SHP77 treated with DMSO at 0.1 percent for 48 hours (cell line): ENCODE measurements at regions not wholly inside any gene's neighbourhood (a gene's known extent, or its start where the extent isn't known, plus 50 kb on each side); places are given as distances from the start of the nearest gene placed in this dataset.

Experiments
- DNase-seq: peaks from one replicate; lab custom pipeline; 2025; lab: John Stamatoyannopoulos, UW

GRCh38 chr7:3234851-3235250 is 66.2 kb upstream of the SDK1 start:
- no peak for DNase-seq

GRCh38 chr7:3235322-3235721 is 65.7 kb upstream of the SDK1 start:
- no peak for DNase-seq

- no peak for DNase-seq
These were observed 64.8 kb upstream of the SDK1 start for GRCh38 chr7:3236268-3236667.

GRCh38 chr7:3238525-3239210 is 62.4 kb upstream of the SDK1 start:
- no peak for DNase-seq

DNA sequence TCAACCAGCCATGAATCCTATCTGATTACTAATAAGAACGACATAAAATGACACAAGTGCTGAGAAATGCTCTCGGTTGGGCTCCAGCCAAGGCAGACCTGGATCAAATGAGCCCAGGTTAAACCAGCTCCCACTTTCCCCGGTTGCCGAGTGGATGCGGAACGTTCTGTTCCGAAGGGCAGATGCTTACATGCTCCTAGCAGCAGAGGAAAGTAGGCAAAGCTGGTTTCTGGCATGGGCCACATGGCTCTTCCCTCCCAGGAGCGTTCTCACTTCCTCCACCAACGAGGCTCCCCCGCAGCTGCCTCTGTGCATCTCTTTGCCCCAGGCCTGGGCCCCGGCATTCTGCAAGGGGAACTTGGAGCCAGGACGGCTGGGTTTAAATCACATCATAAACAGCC is 61.8 kb upstream of the SDK1 start:
- DNase-seq = no peak

GRCh38 chr7:3240826-3241430 is 60.1 kb upstream of the SDK1 start:
- no peak for DNase-seq

GRCh38 chr7:3241686-3242258 is 59.3 kb upstream of the SDK1 start:
- no peak for DNase-seq

GRCh38 chr7:3242398-3242972 is 58.6 kb upstream of the SDK1 start:
- DNase-seq = no peak

DNA sequence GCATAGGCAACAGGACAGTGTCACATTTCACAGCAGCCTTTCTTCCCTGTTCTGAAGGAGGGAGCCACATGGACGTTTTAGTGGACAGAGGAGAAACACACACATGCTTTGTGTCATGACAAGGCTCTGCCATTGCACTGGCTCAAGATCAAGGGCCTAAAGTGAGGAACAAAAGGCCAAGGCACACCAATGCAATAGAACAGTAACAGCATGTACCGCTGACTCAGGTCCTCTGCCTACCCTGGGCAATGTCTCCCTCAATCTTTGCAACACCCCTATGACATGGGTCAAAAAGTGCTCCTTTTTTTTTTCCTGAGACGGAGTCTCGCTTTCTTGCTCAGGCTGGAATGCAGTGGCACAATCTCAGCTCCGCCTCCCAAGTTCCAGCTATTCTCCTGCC is 57.8 kb upstream of the SDK1 start:
- DNase-seq = no peak

DNA sequence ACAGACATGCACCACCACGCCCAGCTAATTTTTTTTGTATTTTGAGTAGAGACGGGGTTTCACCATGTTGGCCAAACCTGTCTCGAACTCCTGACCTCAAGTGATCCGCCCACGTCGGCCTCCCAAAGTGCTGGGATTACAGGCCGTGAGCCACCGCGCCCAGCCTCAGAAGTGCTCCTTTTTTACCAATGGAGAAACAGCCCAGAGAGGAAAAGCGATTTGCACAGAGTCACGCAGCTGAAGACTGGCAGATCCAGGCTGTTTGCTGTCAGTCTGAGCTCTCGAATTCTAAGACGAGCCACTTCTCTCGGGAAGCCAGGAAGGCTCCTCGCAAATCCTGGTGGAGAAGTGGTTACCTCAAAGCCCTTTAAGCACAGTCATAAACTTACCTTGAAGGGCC is 57.4 kb upstream of the SDK1 start:
- no peak for DNase-seq

DNA sequence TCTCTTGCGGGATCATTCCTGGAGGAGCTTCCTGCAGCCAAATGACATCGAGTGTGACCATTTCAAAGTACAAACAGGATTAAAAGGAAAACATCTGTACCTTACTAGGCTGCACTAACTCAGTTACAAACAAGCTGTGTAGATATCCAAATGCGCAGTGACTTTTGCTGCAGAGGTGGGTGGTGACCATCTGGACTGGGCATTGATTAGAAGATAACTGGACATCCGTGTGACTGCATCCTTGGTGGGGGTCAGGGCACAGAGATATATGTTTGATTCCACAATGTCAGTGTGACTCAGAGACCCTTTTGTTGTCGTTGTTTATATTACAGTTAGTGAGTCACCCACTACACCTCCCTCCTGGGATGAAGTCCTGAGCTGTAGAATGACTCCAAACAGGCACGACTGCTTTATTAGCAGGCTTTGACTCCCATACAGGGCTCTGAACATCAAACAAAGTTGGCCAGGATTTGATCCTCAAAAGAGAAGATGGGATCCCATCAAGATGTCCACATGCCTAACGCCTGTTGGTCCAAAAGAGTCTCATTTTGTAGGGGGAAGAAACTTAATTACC is 56.7 kb upstream of the SDK1 start:
- DNase-seq = no peak

- no peak for DNase-seq
These were observed 56.0 kb upstream of the SDK1 start for GRCh38 chr7:3245077-3245476.

DNA sequence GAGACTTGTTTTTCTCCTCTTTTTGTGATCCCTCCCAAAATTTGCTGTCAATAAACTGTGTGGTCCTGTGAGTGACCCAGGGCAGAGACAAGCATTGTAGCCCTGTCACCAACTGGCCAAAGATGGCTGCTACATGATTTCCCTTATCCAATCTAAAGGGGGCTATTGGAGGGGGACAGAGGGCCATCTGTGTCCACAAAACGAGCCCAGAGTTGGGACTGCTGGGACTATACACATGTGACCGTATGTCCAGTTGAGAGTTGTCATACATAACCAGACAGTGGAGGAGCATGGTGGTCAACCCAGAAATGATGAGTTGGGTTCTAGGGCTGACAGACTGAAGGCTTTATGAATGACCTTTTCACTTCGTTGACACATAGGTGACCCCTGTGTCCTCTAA is 55.3 kb upstream of the SDK1 start:
- DNase-seq = no peak

DNA sequence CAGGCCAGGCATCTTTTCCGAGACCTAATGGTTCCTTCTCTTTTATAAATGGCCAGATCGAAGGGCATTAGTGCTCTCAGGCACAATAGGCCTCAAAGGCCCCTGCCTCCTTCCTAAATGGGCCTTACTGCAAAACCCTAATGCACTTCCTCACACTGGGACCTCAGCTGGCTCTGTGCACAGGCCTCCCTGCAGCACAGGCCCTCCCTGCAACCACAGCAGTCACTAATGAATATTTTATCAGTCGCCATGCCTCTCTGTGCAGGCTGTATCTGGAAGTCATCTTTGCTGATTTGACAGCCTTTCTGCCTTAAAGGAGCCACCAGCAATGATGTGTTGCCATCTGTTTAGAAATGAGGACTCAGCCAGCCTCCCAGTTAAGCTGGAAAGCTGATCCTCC is 54.9 kb upstream of the SDK1 start:
- DNase-seq = no peak

GRCh38 chr7:3246651-3247050 is 54.4 kb upstream of the SDK1 start:
- no peak for DNase-seq

DNA sequence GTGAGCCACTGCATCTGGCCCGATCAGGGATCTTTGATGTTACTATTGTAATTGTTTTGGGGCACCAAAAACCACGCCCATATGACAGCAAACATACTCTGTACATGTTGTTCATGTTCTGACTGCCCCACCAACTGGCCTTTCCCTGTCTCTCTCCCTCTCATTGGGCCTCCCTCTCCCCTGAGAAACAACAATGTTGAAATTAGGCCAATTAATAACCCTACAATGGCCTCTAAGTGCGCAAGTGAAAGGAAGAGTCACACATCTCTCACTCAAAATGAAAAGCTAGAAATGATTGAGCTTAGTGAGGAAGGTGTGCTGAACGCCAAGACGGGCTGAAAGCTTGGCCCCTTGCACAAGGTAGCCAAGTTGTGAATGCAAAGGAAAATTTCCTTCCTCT is 50.3 kb upstream of the SDK1 start:
- no peak for DNase-seq
